ENCODE measurements at regions not wholly inside any gene's neighbourhood (a gene's known extent, or its start where the extent isn't known, plus 50 kb on each side); places are given as distances from the start of the nearest gene placed in this dataset.

DNA sequence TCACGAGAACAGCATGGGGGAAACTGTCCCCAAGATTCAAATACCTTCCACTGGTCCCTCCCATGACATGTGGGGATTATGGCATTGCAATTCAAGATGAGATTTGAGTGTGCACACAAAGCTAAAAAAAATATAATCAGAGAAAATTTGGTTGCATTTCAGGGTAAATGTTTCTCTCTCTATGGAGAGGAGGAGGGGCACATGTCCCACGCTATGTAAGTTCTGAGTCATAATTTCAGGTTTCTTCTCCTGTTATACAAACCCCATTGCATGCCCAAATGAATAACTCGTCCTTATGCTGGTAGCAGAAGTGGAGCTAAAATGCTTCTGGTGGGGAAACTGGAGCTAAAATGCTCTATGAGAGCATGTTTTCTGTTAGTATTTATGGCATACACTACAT, 209.7 kb upstream of the DCBLD2 start:
- peak in 1 of 2 donors; percentile 52 for DNase-seq (ENCODE audit: low read depth in 2 of 2)
- no peak overlapping the region for H3K9ac ChIP-seq (ENCODE audit: insufficient read depth, low read length)
- TF ChIP-seq, protein P1, sequence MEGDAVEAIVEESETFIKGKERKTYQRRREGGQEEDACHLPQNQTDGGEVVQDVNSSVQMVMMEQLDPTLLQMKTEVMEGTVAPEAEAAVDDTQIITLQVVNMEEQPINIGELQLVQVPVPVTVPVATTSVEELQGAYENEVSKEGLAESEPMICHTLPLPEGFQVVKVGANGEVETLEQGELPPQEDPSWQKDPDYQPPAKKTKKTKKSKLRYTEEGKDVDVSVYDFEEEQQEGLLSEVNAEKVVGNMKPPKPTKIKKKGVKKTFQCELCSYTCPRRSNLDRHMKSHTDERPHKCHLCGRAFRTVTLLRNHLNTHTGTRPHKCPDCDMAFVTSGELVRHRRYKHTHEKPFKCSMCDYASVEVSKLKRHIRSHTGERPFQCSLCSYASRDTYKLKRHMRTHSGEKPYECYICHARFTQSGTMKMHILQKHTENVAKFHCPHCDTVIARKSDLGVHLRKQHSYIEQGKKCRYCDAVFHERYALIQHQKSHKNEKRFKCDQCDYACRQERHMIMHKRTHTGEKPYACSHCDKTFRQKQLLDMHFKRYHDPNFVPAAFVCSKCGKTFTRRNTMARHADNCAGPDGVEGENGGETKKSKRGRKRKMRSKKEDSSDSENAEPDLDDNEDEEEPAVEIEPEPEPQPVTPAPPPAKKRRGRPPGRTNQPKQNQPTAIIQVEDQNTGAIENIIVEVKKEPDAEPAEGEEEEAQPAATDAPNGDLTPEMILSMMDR (conservative IDR thresholded peaks at IDR 0.05 in 1 of 2, IDR thresholded peaks at IDR 0.05 in 1 of 2; ENCODE audit: low read depth in 1 of 2, low read length in 2 of 2): no peak
- TF ChIP-seq EZH2 (IDR thresholded peaks at IDR 0.05; ENCODE audit: low read length, missing control alignments): no peak
- no peak overlapping the region for H3K27ac ChIP-seq (ENCODE audit: insufficient read depth, low read length)
- no peaks in the 10 kb centered on the region for H3K36me3 ChIP-seq (ENCODE audit: control insufficient read depth, insufficient read depth, low read length)
- no peak overlapping the region for H3K4me2 ChIP-seq (ENCODE audit: extremely low read depth, insufficient read depth, low read length)
- H2AFZ ChIP-seq (ENCODE audit: low read length): no peak overlapping the region
- H3K9me3 ChIP-seq (ENCODE audit: control insufficient read depth, insufficient read depth, low read depth, low read length): no peaks in the 10 kb centered on the region
- no peaks in the 10 kb centered on the region for H3K27me3 ChIP-seq (ENCODE audit: control insufficient read depth, insufficient read depth, low read length)
- H3K4me3 ChIP-seq (replicated peaks in 1 of 4; ENCODE audit: control extremely low read depth in 1 of 4, insufficient read depth in 1 of 4, low read depth in 3 of 4, low read length in 4 of 4): no peak overlapping the region
- no peaks in the 10 kb centered on the region for H4K20me1 ChIP-seq (ENCODE audit: control insufficient read depth, extremely low read depth, insufficient read depth, low read length)
- H3K79me2 ChIP-seq (ENCODE audit: control insufficient read depth, insufficient read depth, low read length): no peaks in the 10 kb centered on the region
- H3K4me1 ChIP-seq (ENCODE audit: control insufficient read depth, extremely low read depth, insufficient read depth, low read length): peaks cover 7% of the 10 kb centered on the region

DNA sequence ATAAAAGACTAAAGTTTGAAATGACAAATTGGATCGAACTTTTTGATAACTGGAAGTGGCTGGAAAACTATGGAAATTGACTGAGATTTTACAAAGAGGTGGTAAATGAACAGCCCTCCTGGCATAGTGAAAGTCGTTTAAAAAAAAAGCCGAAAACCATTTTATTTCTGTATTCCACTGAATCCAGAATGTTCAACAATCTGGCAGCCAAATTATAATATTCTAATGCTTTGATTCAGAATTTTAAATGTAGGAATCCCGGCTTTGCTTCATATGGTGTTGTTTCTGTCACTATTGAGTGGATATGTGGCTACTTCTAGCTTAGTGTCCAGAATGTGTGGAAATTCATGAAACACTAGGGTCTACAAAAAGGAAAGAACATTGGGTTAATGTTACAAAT, 208.9 kb upstream of the DCBLD2 start:
- no peak overlapping the region for H3K4me2 ChIP-seq (ENCODE audit: extremely low read depth, insufficient read depth, low read length)
- H3K27ac ChIP-seq (ENCODE audit: insufficient read depth, low read length): no peak overlapping the region
- H4K20me1 ChIP-seq (ENCODE audit: control insufficient read depth, extremely low read depth, insufficient read depth, low read length): no peaks in the 10 kb centered on the region
- H3K9ac ChIP-seq (ENCODE audit: insufficient read depth, low read length): no peak overlapping the region
- no peak overlapping the region for H2AFZ ChIP-seq (ENCODE audit: low read length)
- no peaks in the 10 kb centered on the region for H3K36me3 ChIP-seq (ENCODE audit: control insufficient read depth, insufficient read depth, low read length)
- H3K9me3 ChIP-seq (ENCODE audit: control insufficient read depth, insufficient read depth, low read depth, low read length): no peaks in the 10 kb centered on the region
- H3K4me3 ChIP-seq (replicated peaks in 1 of 4; ENCODE audit: control extremely low read depth in 1 of 4, insufficient read depth in 1 of 4, low read depth in 3 of 4, low read length in 4 of 4): no peak overlapping the region
- no peaks in the 10 kb centered on the region for H3K27me3 ChIP-seq (ENCODE audit: control insufficient read depth, insufficient read depth, low read length)
- no peaks in the 10 kb centered on the region for H3K79me2 ChIP-seq (ENCODE audit: control insufficient read depth, insufficient read depth, low read length)
- TF ChIP-seq EZH2 (IDR thresholded peaks at IDR 0.05; ENCODE audit: low read length, missing control alignments): no peak
- TF ChIP-seq, protein P1 (conservative IDR thresholded peaks at IDR 0.05 in 1 of 2, IDR thresholded peaks at IDR 0.05 in 1 of 2; ENCODE audit: low read depth in 1 of 2, low read length in 2 of 2): no peak
- peaks cover 7% of the 10 kb centered on the region for H3K4me1 ChIP-seq (ENCODE audit: control insufficient read depth, extremely low read depth, insufficient read depth, low read length)
- DNase-seq (ENCODE audit: low read depth in 2 of 2): no peak

DNA sequence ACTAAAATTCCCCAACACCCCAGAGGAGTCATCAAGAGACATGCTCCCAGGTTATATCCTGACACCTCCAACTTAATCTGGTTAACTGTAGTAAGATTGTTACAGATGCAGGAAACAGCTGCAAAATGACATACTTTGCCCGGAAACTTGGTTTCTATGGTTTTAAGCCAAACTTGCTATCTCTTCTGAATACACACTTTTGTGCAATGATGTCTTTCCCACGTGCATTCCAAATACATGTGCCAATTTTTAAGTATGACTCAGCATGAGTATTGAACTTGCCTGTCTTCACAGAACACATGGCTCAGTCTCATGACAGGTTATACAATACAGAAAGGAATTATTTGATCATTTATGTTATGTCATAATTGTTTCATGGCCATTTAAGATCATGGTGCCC, 207.0 kb upstream of the DCBLD2 start:
- no peak overlapping the region for H3K4me3 ChIP-seq (replicated peaks in 1 of 4; ENCODE audit: control extremely low read depth in 1 of 4, insufficient read depth in 1 of 4, low read depth in 3 of 4, low read length in 4 of 4)
- DNase-seq (ENCODE audit: low read depth in 2 of 2): peak; percentile 95 to 96
- H4K20me1 ChIP-seq (ENCODE audit: control insufficient read depth, extremely low read depth, insufficient read depth, low read length): no peaks in the 10 kb centered on the region
- TF ChIP-seq EZH2 (IDR thresholded peaks at IDR 0.05; ENCODE audit: low read length, missing control alignments): no peak
- TF ChIP-seq, protein P1 (conservative IDR thresholded peaks at IDR 0.05 in 1 of 2, IDR thresholded peaks at IDR 0.05 in 1 of 2; ENCODE audit: low read depth in 1 of 2, low read length in 2 of 2): no peak
- H3K79me2 ChIP-seq (ENCODE audit: control insufficient read depth, insufficient read depth, low read length): no peaks in the 10 kb centered on the region
- H3K36me3 ChIP-seq (ENCODE audit: control insufficient read depth, insufficient read depth, low read length): no peaks in the 10 kb centered on the region
- H3K27me3 ChIP-seq (ENCODE audit: control insufficient read depth, insufficient read depth, low read length): no peaks in the 10 kb centered on the region
- no peak overlapping the region for H2AFZ ChIP-seq (ENCODE audit: low read length)
- no peak overlapping the region for H3K9ac ChIP-seq (ENCODE audit: insufficient read depth, low read length)
- H3K9me3 ChIP-seq (ENCODE audit: control insufficient read depth, insufficient read depth, low read depth, low read length): no peaks in the 10 kb centered on the region
- H3K27ac ChIP-seq (ENCODE audit: insufficient read depth, low read length): peak overlapping the region; percentile 72
- peaks cover 7% of the 10 kb centered on the region for H3K4me1 ChIP-seq (ENCODE audit: control insufficient read depth, extremely low read depth, insufficient read depth, low read length)
- no peak overlapping the region for H3K4me2 ChIP-seq (ENCODE audit: extremely low read depth, insufficient read depth, low read length)
